HEK293T (cell line): ENCODE measurements at regions not wholly inside any gene's neighbourhood (a gene's known extent, or its start where the extent isn't known, plus 50 kb on each side); places are given as distances from the start of the nearest gene placed in this dataset.
"Not testable (repeated sequence)": the region's sequence is repeated elsewhere in the genome, so short reads cannot be mapped to it uniquely, and the experiment has no call there.

Source experiments
- CTCF ChIA-PET: fragments of 350-600 bp; formaldehyde crosslinking; extraction: SDS; loops from one replicate; lab custom pipeline; 2021; ENCODE audit warnings: antibody characterized with exemption, inconsistent platforms; lab: Yijun Ruan, JAX
- POLR2A ChIA-PET: fragments of 350-600 bp; formaldehyde crosslinking; extraction: SDS; loops from one replicate; lab custom pipeline; 2020; ENCODE audit warnings: antibody characterized with exemption, inconsistent platforms; lab: Yijun Ruan, JAX
- DNase-seq: peaks from one replicate; pipeline ENCODE4 v3.0.0; 2012; ENCODE audit warnings: mixed read lengths; ENCODE audit errors: extremely low spot score
- ARNT ChIP-seq: fragments of 450-650 bp; IDR thresholded peaks from 2 replicates; pipeline ENCODE4 v1.6.1; 2017; ENCODE audit warnings: mild to moderate bottlenecking
- BHLHE40 ChIP-seq: fragments of 450-650 bp; IDR thresholded peaks from 2 replicates; pipeline ENCODE4 v1.6.1; 2016; ENCODE audit warnings: mild to moderate bottlenecking, moderate library complexity, borderline replicate concordance
- CTBP1 ChIP-seq: fragments of 450-650 bp; IDR thresholded peaks from 2 replicates; pipeline ENCODE4 v1.6.1; 2016; ENCODE audit warnings: borderline replicate concordance
- ELF4 ChIP-seq: fragments of 450-650 bp; IDR thresholded peaks from 2 replicates; pipeline ENCODE4 v1.6.1; 2017; ENCODE audit warnings: antibody characterized with exemption
- FOXA1 ChIP-seq: fragments of 450-650 bp; IDR thresholded peaks from 2 replicates; pipeline ENCODE4 v1.6.1; 2016; ENCODE audit warnings: mild to moderate bottlenecking
- FOXK2 ChIP-seq: fragments of 450-650 bp; IDR thresholded peaks from 2 replicates; pipeline ENCODE4 v1.6.1; 2016; ENCODE audit warnings: mild to moderate bottlenecking
- FOXM1 ChIP-seq: fragments of 450-650 bp; IDR thresholded peaks from 2 replicates; pipeline ENCODE4 v1.6.1; 2017; ENCODE audit warnings: mild to moderate bottlenecking, borderline replicate concordance
- HDGF ChIP-seq: fragments of 450-650 bp; IDR thresholded peaks from 2 replicates; pipeline ENCODE4 v1.6.1; 2017; ENCODE audit warnings: antibody characterized with exemption, borderline replicate concordance
- L3MBTL2 ChIP-seq: fragments of 450-650 bp; conservative IDR thresholded peaks from 2 replicates; pipeline ENCODE4 v1.6.1; 2016; ENCODE audit warnings: mild to moderate bottlenecking
- LEF1 ChIP-seq: fragments of 450-650 bp; IDR thresholded peaks from 2 replicates; pipeline ENCODE4 v1.6.1; 2017; ENCODE audit warnings: mild to moderate bottlenecking, borderline replicate concordance
- NFRKB ChIP-seq: fragments of 450-650 bp; IDR thresholded peaks from 2 replicates; pipeline ENCODE4 v1.6.1; 2016; ENCODE audit warnings: mild to moderate bottlenecking, moderate library complexity
- PKNOX1 ChIP-seq: fragments of 450-650 bp; IDR thresholded peaks from 2 replicates; pipeline ENCODE4 v1.6.1; 2016
- SP1 ChIP-seq: fragments of 450-650 bp; IDR thresholded peaks from 2 replicates; pipeline ENCODE4 v1.6.1; 2017
- SUZ12 ChIP-seq: fragments of 450-650 bp; IDR thresholded peaks from 2 replicates; pipeline ENCODE4 v1.6.1; 2016; ENCODE audit warnings: mild to moderate bottlenecking
- TARDBP ChIP-seq: fragments of 450-650 bp; IDR thresholded peaks from 2 replicates; pipeline ENCODE4 v1.6.1; 2016
- ZNF384 ChIP-seq: fragments of 450-650 bp; IDR thresholded peaks from 2 replicates; pipeline ENCODE4 v1.6.1; 2016

DNA sequence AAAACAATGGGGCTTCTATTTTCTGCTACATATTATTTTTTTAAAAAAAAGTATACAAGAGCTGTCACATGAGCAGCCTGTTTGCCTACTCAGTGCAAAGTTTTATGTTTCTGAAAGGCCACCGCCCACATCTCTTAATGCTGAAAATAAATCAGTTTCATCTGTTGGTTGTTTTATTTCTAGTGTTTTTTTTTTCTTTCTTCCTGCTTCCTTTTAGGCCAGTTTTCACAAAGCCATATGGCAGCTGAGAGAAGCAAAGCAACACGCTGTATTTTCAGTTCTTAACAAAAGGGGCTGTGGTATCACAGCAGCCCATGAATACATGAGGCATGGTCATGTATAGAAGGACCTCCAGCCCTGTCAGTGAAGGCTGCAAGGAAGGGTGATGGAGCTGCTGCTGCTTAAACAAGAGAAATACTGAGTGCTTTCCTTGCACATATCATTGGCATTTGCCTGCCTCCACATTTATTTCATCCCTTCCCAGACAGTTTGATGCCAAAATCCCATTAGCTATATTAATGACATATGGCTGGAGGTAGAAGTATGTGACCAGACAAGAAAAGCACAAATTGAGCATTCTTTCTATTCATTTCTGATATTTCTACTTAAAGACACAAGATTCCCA, 172.5 kb downstream of the PCDH18 start:
- CTCF ChIA-PET = no interaction called here
- POLR2A ChIA-PET = no interaction called here
- TF ChIP-seq FOXA1 = no peak
- TF ChIP-seq FOXM1 = no peak
- no peak for TF ChIP-seq TARDBP
- TF ChIP-seq SUZ12 = no peak
- no peak for TF ChIP-seq NFRKB
- no peak for TF ChIP-seq BHLHE40
- TF ChIP-seq ARNT = no peak
- no peak for TF ChIP-seq PKNOX1
- TF ChIP-seq LEF1 = no peak
- DNase-seq = no peak

- POLR2A ChIA-PET, CTCF ChIA-PET: not testable (repeated sequence)
These were observed 177.7 kb downstream of the PCDH18 start for GRCh38 chr4:137354562-137354961.

DNA sequence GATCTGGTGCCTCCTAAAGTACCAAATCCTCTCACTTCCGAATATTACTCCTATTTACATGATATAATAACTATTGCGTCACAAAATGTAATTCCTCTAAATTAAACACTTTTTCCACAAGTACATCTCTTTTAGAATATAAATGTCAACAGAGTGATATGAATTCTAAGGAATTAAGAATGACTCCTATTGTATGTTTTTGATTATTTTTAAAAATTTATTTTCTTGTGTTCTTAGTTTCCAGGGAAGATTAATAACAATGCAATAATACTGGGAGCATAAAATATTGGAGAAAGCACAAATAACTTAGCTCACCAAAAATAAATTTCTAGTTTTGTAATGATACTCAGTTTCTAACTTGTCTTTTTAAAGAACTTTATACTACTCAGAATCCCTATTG, 184.9 kb downstream of the PCDH18 start:
- CTCF ChIA-PET = no interaction called here
- no peak for TF ChIP-seq LEF1
- no peak for DNase-seq
- POLR2A ChIA-PET = no interaction called here

More at GRCh38 chr4:137354562-137354961, 177.7 kb downstream of the PCDH18 start:
- DNase-seq = not testable (repeated sequence)

DNA sequence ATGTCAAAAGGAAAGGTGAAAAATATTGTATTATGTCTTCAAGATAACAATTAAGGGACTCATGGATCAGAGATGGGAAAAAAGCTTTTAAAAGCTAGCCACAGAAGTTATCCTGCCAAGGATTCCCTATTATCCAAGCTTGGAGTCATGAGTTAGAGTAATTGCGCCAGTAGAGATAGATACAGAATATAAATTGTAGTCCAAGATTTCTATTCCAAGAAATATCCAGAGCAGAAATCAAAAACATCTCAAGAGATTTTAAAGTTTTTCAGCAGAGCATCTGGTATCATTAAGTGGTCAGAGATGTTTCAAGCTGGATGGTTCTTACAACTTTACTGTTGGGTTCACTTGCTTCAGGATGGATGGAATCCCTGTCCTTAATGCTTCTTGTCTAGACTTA, 186.7 kb downstream of the PCDH18 start:
- ChIA-PET POLR2A (no interaction called here), CTCF (no interaction called here)
- no peak for DNase-seq
- TF ChIP-seq ARNT (no peak), LEF1 (no peak), BHLHE40 (no peak), FOXM1 (no peak), FOXK2 (no peak), ELF4 (no peak), SUZ12 (no peak), L3MBTL2 (no peak), HDGF (no peak), ZNF384 (no peak), NFRKB (no peak), FOXA1 (no peak), PKNOX1 (no peak)

GRCh38 chr4:137343221-137343620, 189.1 kb downstream of the PCDH18 start:
- ChIA-PET POLR2A (no interaction called here), CTCF (no interaction called here)
- TF ChIP-seq FOXM1 = no peak
- TF ChIP-seq BHLHE40 = no peak
- no peak for TF ChIP-seq TARDBP
- no peak for TF ChIP-seq CTBP1
- no peak for TF ChIP-seq HDGF
- no peak for TF ChIP-seq L3MBTL2
- no peak for TF ChIP-seq SP1
- TF ChIP-seq FOXA1 = no peak
- no peak for TF ChIP-seq NFRKB
- no peak for TF ChIP-seq PKNOX1
- no peak for TF ChIP-seq SUZ12
- no peak for TF ChIP-seq LEF1
- TF ChIP-seq ELF4 = no peak
- TF ChIP-seq ARNT = no peak
- no peak for TF ChIP-seq FOXK2
- no peak for TF ChIP-seq ZNF384
- DNase-seq = no peak

- no peak for DNase-seq
- ChIA-PET CTCF (no interaction called here), POLR2A (no interaction called here)
- TF ChIP-seq BHLHE40 (no peak), FOXM1 (no peak), TARDBP (no peak), ELF4 (no peak), L3MBTL2 (no peak), SP1 (no peak), FOXK2 (no peak), CTBP1 (no peak), NFRKB (no peak), SUZ12 (no peak), ZNF384 (no peak)
These were observed 199.3 kb downstream of the PCDH18 start for GRCh38 chr4:137333031-137333430.

- no peak for TF ChIP-seq PKNOX1
- TF ChIP-seq CTBP1 = no peak
- no peak for TF ChIP-seq FOXM1
- no peak for TF ChIP-seq ZNF384
- no peak for TF ChIP-seq SUZ12
- no peak for TF ChIP-seq FOXA1
- TF ChIP-seq BHLHE40 = no peak
- no peak for TF ChIP-seq LEF1
- TF ChIP-seq ARNT = no peak
- no peak for TF ChIP-seq ELF4
- no peak for TF ChIP-seq SP1
- TF ChIP-seq TARDBP = no peak
- POLR2A ChIA-PET = no interaction called here
- CTCF ChIA-PET = no interaction called here
- no peak for DNase-seq
These were observed 220.0 kb downstream of the PCDH18 start for GRCh38 chr4:137312257-137312656.
